ENCODE measurements at regions not wholly inside any gene's neighbourhood (a gene's known extent, or its start where the extent isn't known, plus 50 kb on each side); places are given as distances from the start of the nearest gene placed in this dataset.

DNA sequence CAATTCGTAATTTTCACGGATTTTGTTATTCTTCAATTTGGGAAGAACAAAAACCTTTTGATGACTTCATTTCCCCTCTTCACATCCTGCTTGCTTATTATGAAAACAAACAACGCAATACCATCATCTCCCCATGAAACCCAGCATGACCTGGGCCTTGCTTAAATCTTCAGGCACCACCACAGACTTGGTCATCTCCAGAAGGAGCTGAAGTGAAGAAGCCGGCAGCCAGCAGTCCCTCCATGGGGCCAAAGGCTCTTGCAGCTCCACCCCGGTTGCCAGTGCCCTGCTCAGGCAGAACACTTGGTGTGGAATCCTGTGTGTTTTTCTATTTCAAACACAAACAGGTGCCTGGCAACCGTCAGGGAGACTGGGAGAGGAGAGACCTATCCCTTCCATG is 982.9 kb upstream of the TMEM132C start:
- TF ChIP-seq, protein P1, sequence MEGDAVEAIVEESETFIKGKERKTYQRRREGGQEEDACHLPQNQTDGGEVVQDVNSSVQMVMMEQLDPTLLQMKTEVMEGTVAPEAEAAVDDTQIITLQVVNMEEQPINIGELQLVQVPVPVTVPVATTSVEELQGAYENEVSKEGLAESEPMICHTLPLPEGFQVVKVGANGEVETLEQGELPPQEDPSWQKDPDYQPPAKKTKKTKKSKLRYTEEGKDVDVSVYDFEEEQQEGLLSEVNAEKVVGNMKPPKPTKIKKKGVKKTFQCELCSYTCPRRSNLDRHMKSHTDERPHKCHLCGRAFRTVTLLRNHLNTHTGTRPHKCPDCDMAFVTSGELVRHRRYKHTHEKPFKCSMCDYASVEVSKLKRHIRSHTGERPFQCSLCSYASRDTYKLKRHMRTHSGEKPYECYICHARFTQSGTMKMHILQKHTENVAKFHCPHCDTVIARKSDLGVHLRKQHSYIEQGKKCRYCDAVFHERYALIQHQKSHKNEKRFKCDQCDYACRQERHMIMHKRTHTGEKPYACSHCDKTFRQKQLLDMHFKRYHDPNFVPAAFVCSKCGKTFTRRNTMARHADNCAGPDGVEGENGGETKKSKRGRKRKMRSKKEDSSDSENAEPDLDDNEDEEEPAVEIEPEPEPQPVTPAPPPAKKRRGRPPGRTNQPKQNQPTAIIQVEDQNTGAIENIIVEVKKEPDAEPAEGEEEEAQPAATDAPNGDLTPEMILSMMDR (conservative IDR thresholded peaks at IDR 0.05 in 1 of 2, IDR thresholded peaks at IDR 0.05 in 1 of 2; ENCODE audit: extremely low read depth in 1 of 2, insufficient read depth in 1 of 2, low read depth in 1 of 2, low read length in 2 of 2), result no peak
- no peak for TF ChIP-seq EZH2 (IDR thresholded peaks at IDR 0.05; ENCODE audit: borderline replicate concordance, low read length)

Measured in mammary epithelial cell (primary cell).